Liver (tissue), 8 donors: ENCODE measurements at regions not wholly inside any gene's neighbourhood (a gene's known extent, or its start where the extent isn't known, plus 50 kb on each side); places are given as distances from the start of the nearest gene placed in this dataset.
"Not testable (repeated sequence)": the region's sequence is repeated elsewhere in the genome, so short reads cannot be mapped to it uniquely, and the experiment has no call there.

Source experiments
- DNase-seq: peaks from one replicate; pipeline ENCODE4 v3.0.0-alpha.2; 2017; ENCODE audit warnings: low spot score
- H3K27ac ChIP-seq, 2 donors: one replicate each; pipeline ENCODE4 v1.7.0; 2013; ENCODE audit warnings: inconsistent platforms in 2 of 2, low read length in 2 of 2, control low read depth in 1 of 2, low read depth in 1 of 2, mild to moderate bottlenecking in 1 of 2
- H3K27me3 ChIP-seq, 4 donors: one replicate each; pipeline versions ENCODE4 v1.6.1 to v1.7.0; 2013; ENCODE audit warnings: low read length in 3 of 4, inconsistent platforms in 1 of 4, mild to moderate bottlenecking in 1 of 4, moderate library complexity in 1 of 4; ENCODE audit not compliant: control insufficient read depth in 4 of 4, insufficient read depth in 4 of 4
- H3K36me3 ChIP-seq, 4 donors: one replicate each; pipeline versions ENCODE4 v1.6.1 to v1.7.0; 2013; ENCODE audit warnings: low read length in 3 of 4, mild to moderate bottlenecking in 3 of 4, low read depth in 1 of 4, moderate library complexity in 1 of 4; ENCODE audit not compliant: control insufficient read depth in 4 of 4, insufficient read depth in 3 of 4
- H3K4me1 ChIP-seq, 4 donors: one replicate each; pipeline versions ENCODE4 v1.6.1 to v1.7.0; 2013; ENCODE audit warnings: low read length in 3 of 4, mild to moderate bottlenecking in 3 of 4, moderate library complexity in 1 of 4; ENCODE audit not compliant: control insufficient read depth in 4 of 4, insufficient read depth in 4 of 4
- H3K4me3 ChIP-seq, 3 donors: one replicate each; pipeline versions ENCODE4 v1.6.1 to v1.7.0; 2013; ENCODE audit warnings: low read length in 3 of 3, control low read depth in 1 of 3, low read depth in 1 of 3, mild to moderate bottlenecking in 1 of 3
- H3K9ac ChIP-seq, 2 donors: one replicate each; pipeline ENCODE4 v1.7.0; 2013; ENCODE audit warnings: low read length in 2 of 2, mild to moderate bottlenecking in 2 of 2, moderate library complexity in 2 of 2, control low read depth in 1 of 2, low read depth in 1 of 2
- H3K9me3 ChIP-seq, 4 donors: one replicate each; pipeline versions ENCODE4 v1.6.1 to v1.7.0; 2013; ENCODE audit warnings: low read length in 3 of 4; ENCODE audit not compliant: control insufficient read depth in 4 of 4
- ATF3 ChIP-seq: IDR thresholded peaks from 2 replicates; pipeline ENCODE4 v1.6.1; 2016; ENCODE audit warnings: antibody characterized with exemption
- CTCF ChIP-seq: fragments of 150-350 bp; IDR thresholded peaks from 2 replicates; pipeline ENCODE4 v1.5.1; 2017; ENCODE audit warnings: improper control_type of control experiment, low read depth, low read length; ENCODE audit not compliant: missing input control
- FOXA1 ChIP-seq: IDR thresholded peaks from 2 replicates; pipeline ENCODE4 v1.6.1; 2016; ENCODE audit warnings: antibody characterized with exemption
- FOXA2 ChIP-seq: IDR thresholded peaks from 2 replicates; pipeline ENCODE4 v1.6.1; 2016; ENCODE audit warnings: antibody characterized with exemption
- GABPA ChIP-seq, 2 donors: IDR thresholded peaks in 1 of 2; conservative IDR thresholded peaks in 1 of 2; 2 replicates each; pipeline ENCODE4 v1.6.1; 2016; ENCODE audit warnings: antibody characterized with exemption in 2 of 2, mild to moderate bottlenecking in 1 of 2, moderate library complexity in 1 of 2
- HNF4A ChIP-seq, 2 donors: conservative IDR thresholded peaks; 2 replicates each; pipeline ENCODE4 v1.6.1; 2016; ENCODE audit warnings: antibody characterized with exemption in 2 of 2, mild to moderate bottlenecking in 2 of 2
- HNF4G ChIP-seq: IDR thresholded peaks from 2 replicates; pipeline ENCODE4 v1.6.1; 2016; ENCODE audit warnings: antibody characterized with exemption
- MAX ChIP-seq: IDR thresholded peaks from 2 replicates; pipeline ENCODE4 v1.6.1; 2016; ENCODE audit warnings: antibody characterized with exemption
- NR2F2 ChIP-seq: IDR thresholded peaks from 2 replicates; pipeline ENCODE4 v1.6.1; 2016; ENCODE audit warnings: antibody characterized with exemption
- RAD21 ChIP-seq, 2 donors: IDR thresholded peaks; 2 replicates each; pipeline ENCODE4 v1.6.1; 2016; ENCODE audit warnings: antibody characterized with exemption in 2 of 2, mild to moderate bottlenecking in 2 of 2
- REST ChIP-seq: IDR thresholded peaks from 2 replicates; pipeline ENCODE4 v1.6.1; 2016; ENCODE audit warnings: antibody characterized with exemption, mild to moderate bottlenecking
- SP1 ChIP-seq: IDR thresholded peaks from 2 replicates; pipeline ENCODE4 v1.6.1; 2018; ENCODE audit warnings: antibody characterized with exemption, mild to moderate bottlenecking
- TAF1 ChIP-seq: conservative IDR thresholded peaks from 2 replicates; pipeline ENCODE4 v1.6.1; 2016; ENCODE audit warnings: antibody characterized with exemption, mild to moderate bottlenecking
- ZBTB33 ChIP-seq: IDR thresholded peaks from 2 replicates; pipeline ENCODE4 v1.6.1; 2016; ENCODE audit warnings: antibody characterized with exemption
- WGBS: extraction: QIAGEN DNeasy Blood & Tissue Kit; methylation state at CpG from one replicate; pipeline ENCODE4 v1.1.7; 2013; 5-methylcytosine and 5-hydroxymethylcytosine counted together
- donor health status: healthy.
- donor health status: healthy.
- donor health status: healthy.
- donor health status: healthy.
- donor health status: healthy.

- H3K9me3 ChIP-seq: no peaks in the 10 kb centered on the region
- no peak overlapping the region for H3K4me3 ChIP-seq
- H3K27ac ChIP-seq: no peak overlapping the region
- no peak overlapping the region for H3K9ac ChIP-seq
- H3K27me3 ChIP-seq: no peaks in the 10 kb centered on the region
- DNase-seq: no peak
- no peaks in the 10 kb centered on the region for H3K4me1 ChIP-seq
- no peak for TF ChIP-seq ATF3
- no peak for TF ChIP-seq MAX
- no peak for TF ChIP-seq SP1
- TF ChIP-seq RAD21 (IDR thresholded peaks at IDR 0.05): no peak
- no peak for TF ChIP-seq ZBTB33
- TF ChIP-seq NR2F2: no peak
- 85% methylated on average over 2 of the region's 2 CpGs for WGBS
- H3K36me3 ChIP-seq: no peaks in the 10 kb centered on the region
Measured at GRCh38 chrX:25108481-25108880, 92.7 kb upstream of the ARX start.

- WGBS: 63% methylated on average over 4 of the region's 4 CpGs
- Histone ChIP-seq H3K4me1 (no peaks in the 10 kb centered on the region), H3K9me3 (no peaks in the 10 kb centered on the region), H3K36me3 (no peaks in the 10 kb centered on the region), H3K9ac (no peak overlapping the region), H3K27ac (no peak overlapping the region), H3K27me3 (no peaks in the 10 kb centered on the region), H3K4me3 (no peak overlapping the region)
- TF ChIP-seq NR2F2: no peak
- no peak for DNase-seq
Measured at GRCh38 chrX:25105221-25105620, 89.5 kb upstream of the ARX start.

- Histone ChIP-seq H3K27me3 (peaks cover 0 to 7% (median 0%) of the 10 kb centered on the region in 4 donors), H3K4me1 (no peaks in the 10 kb centered on the region), H3K4me3 (no peak overlapping the region), H3K36me3 (no peaks in the 10 kb centered on the region), H3K27ac (no peak overlapping the region), H3K9ac (no peak overlapping the region), H3K9me3 (peaks cover 0 to 3% (median 0%) of the 10 kb centered on the region in 4 donors)
- TF ChIP-seq FOXA2 (no peak), FOXA1 (no peak), TAF1 (no peak), GABPA (IDR thresholded peaks at IDR 0.05 in 1 of 2, conservative IDR thresholded peaks at IDR 0.05 in 1 of 2) (no peak), HNF4G (no peak), HNF4A (conservative IDR thresholded peaks at IDR 0.05) (no peak), CTCF (no peak), REST (no peak), MAX (no peak)
- DNase-seq: no peak
- WGBS: 53% methylated on average over 3 of the region's 3 CpGs
Measured at GRCh38 chrX:25096522-25097045, 80.8 kb upstream of the ARX start.

- not testable (repeated sequence) for H3K4me3 ChIP-seq, H3K27ac ChIP-seq, H3K9ac ChIP-seq, H3K9me3 ChIP-seq, H3K4me1 ChIP-seq, DNase-seq, H3K36me3 ChIP-seq, H3K27me3 ChIP-seq
- WGBS: 74% methylated on average over 1 of the region's 1 CpG
Measured at GRCh38 chrX:25091152-25091551, 75.4 kb upstream of the ARX start.
